Activated CD4-positive, alpha-beta T cell treated with anti-CD3 and anti-CD28 coated beads for 24 hours (primary cell): ENCODE measurements at regions not wholly inside any gene's neighbourhood (a gene's known extent, or its start where the extent isn't known, plus 50 kb on each side); places are given as distances from the start of the nearest gene placed in this dataset.
"Not testable (repeated sequence)": the region's sequence is repeated elsewhere in the genome, so short reads cannot be mapped to it uniquely, and the experiment has no call there.

Source experiments
- DNase-seq, 2 donors: peaks; one replicate each; pipeline ENCODE4 v3.0.0-alpha.2; 2020; ENCODE audit warnings: low read depth in 2 of 2

DNA sequence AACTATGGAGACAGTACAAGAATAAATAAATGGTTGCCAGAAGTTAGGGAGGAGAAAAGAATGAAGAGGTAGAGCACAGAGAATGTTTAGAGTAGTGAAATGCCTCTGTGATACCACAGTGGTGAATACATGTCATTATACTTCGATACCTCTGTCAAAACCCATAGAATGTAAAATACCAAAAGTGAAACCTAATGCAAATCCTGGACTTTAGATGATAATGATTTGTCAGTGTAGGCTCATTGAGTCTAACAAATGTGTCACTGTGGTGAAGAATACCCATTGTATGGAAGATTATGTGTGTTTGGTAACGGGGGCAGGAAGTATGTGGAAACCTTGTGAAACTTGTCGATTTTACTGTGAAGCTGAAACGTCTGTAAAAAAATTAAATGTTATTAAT, 1106.5 kb upstream of the TMPRSS15 start:
- no peak for DNase-seq

DNA sequence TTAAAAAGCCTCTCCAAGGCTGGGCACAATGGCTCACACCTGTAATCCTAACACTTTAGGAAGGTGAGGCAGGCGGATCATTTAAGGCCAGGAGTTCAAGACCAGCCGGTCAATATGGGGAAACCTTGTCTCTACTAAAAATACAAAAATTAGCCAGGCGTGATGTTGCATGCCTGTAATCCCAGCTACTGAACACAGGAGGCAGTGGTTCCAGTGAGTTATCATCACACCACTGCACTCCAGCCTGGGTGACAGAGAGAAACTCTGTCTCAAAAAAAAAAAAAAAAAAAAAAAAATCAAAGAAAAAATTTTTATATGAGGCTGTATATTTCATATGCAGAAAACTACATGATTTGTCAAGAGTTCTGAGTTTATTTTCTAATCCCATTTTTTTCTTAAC, 1107.1 kb upstream of the TMPRSS15 start:
- DNase-seq, result no peak

DNA sequence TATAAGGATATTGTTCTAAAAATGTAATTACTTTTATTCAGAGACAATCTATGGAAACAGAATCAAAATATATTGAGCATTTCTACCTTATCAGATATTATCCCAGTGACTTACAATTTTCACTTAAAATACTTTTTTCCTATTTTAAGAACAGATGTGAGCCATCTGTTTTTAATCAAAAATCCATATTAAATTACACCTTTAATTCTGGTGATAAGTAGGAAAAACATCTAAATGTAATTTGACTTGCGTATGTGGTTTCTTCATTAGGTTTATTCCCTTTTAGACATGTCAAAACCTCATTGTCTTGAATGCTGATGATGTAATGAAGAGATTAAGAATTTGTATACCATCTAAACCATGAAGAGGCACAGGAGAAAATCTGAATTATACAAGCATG, 1118.8 kb upstream of the TMPRSS15 start:
- DNase-seq, result no peak

DNA sequence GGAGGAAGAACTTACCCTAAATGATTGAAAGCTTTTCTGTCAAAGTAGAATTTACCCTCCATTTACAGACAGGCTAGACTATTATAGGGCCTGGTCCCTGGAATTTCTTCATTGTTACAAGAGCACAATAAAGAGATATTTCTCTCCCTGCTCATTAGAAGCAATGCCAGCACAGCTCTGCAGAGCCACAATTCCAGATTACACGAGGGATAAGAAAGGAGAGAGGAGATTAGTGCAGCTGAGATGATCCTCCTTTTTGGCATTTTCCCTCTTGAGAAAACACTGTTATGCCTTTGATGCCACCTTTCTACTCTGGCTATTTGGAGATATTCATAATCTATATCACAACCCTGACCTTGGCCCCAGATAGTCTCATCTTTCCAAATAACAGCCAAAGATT, 1119.5 kb upstream of the TMPRSS15 start:
- no peak for DNase-seq

DNA sequence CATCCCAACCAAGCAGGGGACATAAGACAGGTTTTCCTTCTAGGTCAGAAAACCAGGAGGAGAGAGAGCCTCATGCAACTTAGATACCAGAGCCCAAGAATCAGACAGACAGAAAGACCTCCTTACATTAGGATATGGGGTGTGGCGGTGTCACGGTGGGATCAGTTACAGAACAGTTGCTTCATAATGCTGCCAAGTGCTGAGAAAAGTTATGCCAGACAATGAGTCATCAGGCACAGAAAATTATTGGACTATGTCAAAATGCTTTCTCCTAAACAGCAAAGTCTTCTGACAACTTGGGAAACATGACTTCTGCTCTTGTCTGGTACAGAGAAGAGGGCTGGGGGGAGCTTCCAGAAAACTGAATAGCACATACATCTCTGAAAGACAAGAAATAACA, 1120.2 kb upstream of the TMPRSS15 start:
- no peak for DNase-seq

DNA sequence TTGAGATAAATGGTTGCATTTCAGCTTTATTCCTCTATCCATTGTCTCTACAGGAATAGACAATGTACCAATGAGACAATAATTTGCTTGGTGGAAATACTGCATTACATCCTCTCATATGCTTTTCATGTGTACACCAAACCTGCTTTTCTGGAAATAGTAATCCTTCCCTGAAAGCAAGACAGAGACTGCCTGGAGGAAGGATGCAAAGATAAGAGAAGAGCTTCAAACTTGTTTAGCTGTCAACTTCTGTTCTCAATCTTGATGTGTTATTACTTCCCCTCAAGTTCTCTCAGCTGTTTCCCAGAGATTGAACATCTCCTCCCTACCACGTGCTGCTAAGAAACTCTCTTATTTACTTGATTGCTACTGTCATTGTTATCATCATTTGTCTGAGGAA, 1125.4 kb upstream of the TMPRSS15 start:
- DNase-seq, result no peak

DNA sequence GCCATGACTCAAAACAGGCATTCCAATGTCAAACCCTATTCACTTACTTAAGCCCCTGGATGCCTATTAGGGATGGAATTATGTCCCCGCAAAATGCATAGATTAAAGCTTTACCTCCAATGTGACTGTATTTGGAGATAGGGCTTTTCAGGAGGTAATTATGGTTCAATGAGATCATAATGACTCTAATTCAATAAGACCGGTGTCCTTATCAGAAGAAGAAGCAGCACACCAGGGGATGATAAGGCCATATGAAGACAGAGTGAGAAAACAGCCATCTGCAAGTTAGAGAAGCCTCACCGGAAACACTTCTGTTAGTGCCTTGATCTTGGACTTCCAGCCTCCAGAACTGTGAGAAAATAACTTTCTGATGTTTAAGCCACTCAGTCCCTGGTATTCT, 1131.8 kb upstream of the TMPRSS15 start:
- DNase-seq, result no peak

DNA sequence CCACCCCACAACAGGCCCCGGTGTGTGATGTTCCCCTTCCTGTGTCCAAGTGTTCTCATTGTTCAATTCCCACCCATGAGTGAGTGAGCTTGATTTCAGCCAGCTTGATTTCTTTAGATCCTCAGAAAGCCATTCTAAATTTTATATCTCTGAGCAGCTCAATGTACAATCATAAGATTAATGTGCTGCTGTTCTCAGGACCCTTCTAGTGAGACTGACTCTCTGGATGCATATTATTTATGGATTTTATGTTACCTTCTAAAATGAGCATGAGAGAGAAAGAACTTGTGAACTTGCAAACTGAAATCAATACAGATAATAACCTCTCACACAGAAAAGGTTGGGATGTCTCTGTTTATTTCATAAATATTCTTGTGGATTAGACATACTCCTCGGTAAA, 1133.5 kb upstream of the TMPRSS15 start:
- DNase-seq, result no peak

DNA sequence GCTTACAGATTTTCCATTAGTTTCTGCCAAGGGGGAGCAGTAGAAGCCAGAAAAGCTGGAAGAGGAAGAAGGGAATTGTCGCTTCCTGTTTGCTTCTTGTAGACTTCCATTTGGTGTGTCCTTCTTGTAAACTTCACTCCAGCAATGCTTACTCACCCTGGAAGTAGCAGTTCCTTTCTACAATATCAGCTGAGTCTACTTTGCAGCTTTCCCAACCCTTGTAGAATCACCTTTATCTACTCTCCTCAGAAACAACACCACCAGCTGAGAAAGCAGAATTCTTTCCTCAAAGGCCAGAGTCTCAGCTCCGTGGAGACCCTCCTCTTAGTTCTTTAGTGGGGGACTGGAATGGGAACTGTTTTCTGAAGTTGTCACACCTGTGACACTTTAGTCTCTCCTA, 1136.7 kb upstream of the TMPRSS15 start:
- no peak for DNase-seq

DNA sequence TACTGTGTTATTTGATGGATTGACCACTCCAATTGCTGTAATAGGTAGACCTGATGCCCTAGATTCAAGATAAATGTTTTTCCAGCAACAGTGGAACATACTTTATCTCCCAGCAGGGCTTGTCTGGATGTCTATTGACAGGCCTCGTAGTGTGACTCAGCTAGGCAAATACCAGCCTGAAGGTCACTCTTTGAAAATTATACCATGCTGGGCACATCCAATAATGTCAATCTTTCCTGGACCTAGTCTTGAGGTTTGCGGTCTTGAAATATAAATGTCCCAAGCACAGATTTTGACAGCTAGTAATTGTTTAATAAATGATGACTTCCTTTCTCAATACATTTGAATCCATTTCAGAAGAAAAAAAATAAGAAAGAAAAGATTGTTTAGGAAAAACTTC, 1138.0 kb upstream of the TMPRSS15 start:
- DNase-seq, result no peak

DNA sequence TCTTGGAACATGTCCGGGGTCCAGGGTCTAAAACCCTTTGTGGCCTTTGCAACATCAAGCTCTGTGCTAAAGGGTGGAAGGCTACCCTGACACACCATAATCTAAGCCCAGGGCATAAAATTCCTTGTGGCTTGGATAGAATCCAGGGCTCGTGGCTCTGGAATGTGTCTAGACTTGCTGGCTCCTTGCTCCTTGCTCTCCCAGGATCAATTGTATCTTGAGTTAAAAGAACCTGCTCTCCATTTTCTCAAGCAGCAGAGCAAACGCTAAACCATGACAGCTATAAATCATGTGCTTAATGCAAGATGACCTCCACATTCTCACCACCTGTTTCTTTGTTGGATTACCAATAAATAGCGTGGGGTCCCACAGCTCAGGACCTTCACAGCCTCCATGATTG, 1140.9 kb upstream of the TMPRSS15 start:
- DNase-seq, result not testable (repeated sequence)

DNA sequence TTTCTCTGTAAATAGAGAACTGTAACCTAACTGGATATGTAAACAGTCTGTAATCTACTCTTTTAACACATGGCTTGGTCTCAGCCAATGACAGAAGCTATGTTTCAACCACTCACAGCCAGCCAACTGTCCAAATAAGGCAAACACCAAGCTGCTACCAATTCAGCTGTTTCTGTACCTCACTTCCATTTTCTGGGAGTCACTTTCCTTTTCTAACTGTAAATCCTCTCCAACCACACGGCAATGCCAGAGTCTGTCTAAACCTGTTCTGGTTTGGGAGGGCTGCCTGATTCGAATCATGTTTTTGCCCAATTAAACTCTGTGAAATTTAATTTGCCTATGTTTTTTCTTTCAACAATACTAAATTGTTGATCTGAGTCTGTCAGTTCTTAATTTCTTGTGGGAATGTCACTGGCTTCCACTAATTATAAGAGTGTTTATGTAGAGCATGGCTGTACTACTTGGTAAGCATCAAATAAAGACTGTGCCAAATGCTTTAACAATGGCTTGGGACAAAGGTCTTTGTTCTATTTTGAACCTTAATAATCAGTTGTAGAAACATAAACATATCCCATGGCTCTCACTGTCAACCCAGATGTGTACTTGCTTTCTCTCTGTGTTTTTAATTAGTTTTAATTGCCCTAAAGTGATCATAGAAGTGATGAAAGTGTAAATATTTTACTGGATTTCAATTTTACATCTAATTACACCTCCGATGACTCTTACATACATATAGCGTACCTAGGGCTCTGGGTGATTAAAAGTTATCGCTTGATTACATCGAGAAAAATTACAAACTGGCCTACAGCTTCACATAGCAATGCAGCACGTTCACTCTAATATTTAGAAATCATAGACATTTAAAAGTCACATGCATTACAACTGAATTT, 1144.6 kb upstream of the TMPRSS15 start:
- no peak for DNase-seq

DNA sequence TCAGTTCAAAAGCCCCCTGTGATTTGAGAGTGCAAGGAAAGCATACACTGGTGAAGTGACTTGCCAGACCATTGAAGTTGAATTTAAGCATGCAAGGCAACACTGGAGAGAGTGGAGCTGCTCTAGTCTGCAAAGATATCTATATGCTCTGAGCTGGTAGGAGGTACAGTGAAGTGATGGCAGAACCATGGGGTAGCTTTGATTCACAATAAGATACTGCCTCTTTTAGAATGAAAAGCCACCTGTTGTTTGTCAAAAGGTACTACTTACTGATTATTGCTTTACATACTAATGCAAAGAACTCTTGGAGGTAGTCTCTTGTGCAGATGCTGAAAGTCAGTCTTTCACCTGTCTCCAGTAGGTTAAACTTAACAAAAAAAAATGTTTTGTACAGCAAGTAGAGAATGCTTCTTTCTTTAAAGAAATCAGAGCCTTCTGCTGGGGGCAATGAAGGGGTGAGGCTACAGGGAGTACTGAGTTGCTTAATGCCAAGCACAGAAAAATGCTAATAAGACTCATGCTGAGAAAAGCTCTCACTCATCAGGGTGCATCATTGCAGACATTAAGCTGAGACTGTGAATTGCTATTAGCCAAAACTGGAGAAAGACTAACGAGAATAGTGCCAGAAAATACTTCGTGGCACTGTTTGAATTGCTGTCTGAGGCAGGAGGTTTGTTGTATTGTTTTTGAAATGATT, 1150.5 kb upstream of the TMPRSS15 start:
- no peak for DNase-seq

DNA sequence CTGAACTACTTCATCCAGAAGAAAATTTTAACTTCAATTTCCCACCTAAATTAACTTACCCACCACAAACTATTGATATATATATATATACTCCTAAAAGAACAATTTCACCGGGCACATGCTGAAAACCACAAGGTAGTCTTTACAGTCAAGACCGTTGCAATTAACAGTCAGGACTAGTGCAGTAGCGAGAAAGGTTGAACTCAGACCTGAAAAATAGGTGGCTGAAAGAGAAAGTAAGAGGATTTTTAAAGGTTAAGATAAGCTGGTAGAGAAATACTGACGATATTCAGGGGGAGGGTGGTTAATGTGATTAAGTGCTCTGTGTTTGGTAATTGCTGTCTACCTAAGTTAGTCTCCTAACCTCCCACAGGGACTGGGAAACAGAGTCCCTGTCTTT, 1153.5 kb upstream of the TMPRSS15 start:
- no peak for DNase-seq

DNA sequence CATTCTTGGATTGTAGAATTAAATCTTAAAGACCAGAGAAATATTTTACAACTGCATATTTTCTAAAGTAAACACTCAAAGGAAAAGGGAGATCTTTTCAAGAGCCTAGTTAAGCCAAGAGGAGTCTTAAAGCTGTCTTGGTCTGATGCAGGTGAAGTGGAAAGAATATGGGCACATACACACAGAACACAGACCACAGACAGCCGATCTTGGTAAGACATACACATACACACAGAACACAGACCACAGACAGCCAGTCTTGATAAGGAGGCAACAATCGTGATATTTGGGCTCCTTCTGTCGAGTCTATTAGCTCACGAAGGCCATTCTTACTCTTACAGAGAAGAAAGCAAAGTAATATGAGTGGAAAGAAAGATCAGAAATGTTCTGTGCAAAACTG, 1153.9 kb upstream of the TMPRSS15 start:
- DNase-seq, result no peak

DNA sequence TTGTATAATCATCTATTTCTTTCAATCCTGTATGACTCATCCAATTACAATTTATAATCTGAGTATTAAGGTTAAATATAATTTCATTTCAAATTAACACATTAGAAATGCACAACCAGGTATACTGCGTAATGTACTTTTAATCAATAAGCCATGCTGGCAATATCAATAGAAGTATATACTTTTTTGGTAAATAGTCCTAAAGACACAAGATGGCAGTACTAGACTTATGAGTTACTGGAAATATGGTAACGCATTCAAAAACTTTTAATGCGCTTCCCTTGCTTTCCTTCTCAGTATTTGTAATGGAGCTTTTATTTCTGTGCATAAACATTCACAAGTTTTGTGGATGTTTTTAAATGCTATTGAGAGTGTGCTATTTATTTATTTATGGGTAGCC, 1162.0 kb upstream of the TMPRSS15 start:
- no peak for DNase-seq

DNA sequence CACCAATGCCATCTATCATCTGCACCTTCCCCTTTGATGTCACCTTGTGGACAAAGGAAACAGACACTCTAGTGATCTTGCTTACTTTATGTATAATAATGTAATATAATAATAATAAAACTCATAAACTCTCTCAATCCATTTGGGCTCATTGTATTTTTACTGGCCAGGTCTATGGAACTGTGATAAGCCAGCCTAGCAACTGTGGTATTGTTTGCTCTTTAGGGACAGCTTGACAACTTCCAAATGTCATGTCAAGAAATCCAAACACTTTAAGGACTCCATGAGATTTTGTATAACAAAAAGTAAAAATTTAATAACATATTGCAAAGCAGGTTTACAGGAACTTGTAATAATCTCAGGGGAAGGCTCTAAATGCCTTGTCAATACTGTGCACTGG, 1163.4 kb upstream of the TMPRSS15 start:
- no peak for DNase-seq

DNA sequence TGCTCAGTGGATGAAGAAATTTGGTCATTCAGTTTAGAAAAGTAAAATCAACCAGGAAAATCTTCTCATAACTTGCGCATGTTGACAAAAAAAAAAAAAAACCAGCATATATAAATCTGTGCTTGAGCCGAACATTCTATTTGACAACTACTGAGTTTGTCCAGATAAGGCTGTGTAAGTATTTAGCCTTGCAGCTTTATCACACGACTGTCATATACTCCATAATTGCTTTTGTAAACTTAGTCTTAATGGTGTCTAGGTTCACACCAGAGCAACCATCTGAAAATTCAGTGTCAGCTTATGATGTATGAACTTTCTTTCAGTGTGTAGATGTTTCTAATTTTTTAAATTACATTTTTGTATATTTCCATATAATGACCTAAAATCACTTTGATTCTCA, 1173.8 kb upstream of the TMPRSS15 start:
- DNase-seq, result no peak

DNA sequence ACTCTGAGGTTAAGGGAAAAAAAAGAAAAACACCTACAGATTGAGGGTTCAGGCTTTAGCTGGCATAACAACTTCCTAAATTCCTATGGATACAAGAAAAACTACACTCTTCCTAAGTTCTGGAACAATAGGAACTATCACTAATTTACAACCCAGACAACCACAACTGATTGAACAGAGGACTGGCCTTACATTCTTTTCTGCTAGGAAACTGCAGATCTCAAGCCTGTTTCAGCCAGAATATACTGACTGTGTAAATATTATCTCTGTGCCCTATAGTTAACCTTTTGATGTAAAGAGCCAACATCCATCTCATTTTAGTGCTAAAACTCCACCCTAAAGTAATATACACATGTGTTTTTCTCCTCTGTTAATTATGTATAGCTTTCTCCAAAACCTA, 1186.5 kb upstream of the TMPRSS15 start:
- DNase-seq, result no peak

DNA sequence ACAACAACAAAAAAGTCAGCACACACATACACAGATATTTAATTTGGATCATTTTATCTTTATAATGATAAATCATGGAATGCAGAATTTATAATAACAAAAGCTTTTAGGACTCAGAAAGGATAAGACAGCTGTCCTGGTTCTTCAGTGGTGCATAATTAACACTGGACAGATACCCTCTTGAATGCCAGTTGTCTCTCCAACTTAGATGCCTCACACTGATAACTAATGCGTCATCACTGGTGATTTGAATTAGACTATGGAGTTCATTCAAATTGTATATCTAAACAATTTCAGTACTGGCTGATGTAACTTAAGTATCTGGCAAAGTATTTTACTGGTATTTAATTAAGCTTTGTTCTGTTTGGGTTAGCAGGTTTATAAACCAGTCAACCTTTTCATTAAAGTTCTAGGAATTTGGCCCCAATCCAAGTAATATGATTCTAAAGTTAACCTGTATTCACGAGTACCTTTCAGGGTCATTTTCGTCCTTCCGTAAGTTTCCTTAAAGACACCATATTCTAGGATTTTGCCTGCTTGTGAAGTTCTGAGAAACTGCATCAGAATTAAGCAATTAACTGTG, 1199.5 kb upstream of the TMPRSS15 start:
- no peak for DNase-seq

DNA sequence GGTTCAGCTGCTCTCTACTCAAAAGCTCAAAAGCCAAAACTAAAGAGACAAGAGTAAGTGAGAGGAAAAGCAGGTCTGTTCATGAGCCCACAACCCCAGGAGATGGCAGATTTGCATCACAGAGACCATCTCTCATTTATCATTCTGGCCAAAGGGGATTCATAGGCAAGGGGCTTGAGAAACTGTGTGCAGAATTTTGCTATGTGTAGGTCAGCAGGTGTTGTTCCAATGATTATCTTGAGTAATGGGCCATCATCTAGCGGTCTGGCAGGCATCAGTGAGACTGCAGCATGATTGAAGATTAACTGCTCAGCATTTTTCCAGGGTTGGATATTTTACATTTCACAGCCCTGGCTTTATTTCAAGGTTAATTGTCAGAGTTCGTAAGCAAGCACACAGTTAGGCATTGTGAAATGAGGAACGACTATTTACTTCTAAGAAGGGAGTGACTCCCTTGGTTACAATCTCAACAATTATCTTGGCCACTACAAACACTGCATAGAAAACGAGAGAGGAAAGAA, 1204.6 kb upstream of the TMPRSS15 start:
- DNase-seq, result no peak

DNA sequence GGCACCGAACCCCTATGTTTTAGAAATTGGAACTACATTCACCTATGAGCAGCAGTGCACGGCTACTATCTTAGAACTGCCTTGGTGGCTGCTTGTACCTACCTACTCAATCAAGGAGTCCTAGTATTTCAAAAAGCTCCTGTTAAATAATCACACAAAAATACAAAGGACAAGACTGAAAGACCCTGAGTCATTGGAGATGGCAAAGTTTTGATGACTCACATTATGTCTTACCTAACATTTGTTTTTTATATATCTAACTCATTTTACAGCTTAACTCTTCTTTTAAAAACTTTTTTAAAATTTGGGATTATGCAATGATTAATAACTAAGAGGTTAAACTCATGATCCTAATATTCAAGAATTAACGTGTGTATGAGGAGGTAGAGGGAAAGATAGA, 1206.0 kb upstream of the TMPRSS15 start:
- no peak for DNase-seq
